K562 (cell line): ENCODE measurements at regions not wholly inside any gene's neighbourhood (a gene's known extent, or its start where the extent isn't known, plus 50 kb on each side); places are given as distances from the start of the nearest gene placed in this dataset.

Experiments used
- ATAC-seq: fragments of 200-7000 bp; cut with Tn5 transposase; 3 replicates; pipeline ENCODE4 v1.9.1; 2020; ENCODE audit warnings: moderate library complexity
- BruUV-seq: library from RNA; stranded (reverse); fragments of 400-500 nt; replicated peaks from 2 replicates; lab custom pipeline; 2021; lab: Mats Ljungman, UMichigan
- CTCF ChIA-PET: fragments of 300-600 bp; formaldehyde crosslinking; extraction: SDS; loops from one replicate; lab custom pipeline; 2021; ENCODE audit warnings: low intra/inter-chr PET ratio; lab: Yijun Ruan, JAX
- POLR2A ChIA-PET: fragments of 300-600, 350-650 bp; sonication (Branson Sonifier 250); formaldehyde crosslinking; extraction: SDS; loops from one replicate; lab custom pipeline; 2021; ENCODE audit warnings: antibody characterized with exemption, inconsistent platforms; lab: Yijun Ruan, JAX
- DNase-seq, 4 experiments: peaks; one replicate each; pipeline versions ENCODE4 v3.0.0 to v3.0.0-alpha.2; 2011 to 2018; ENCODE audit warnings: low spot score in 3 of 4, mixed read lengths in 3 of 4; ENCODE audit errors: extremely low read depth in 1 of 4
- FAIRE-seq: peaks from 2 replicates; lab custom pipeline; 2011; peaks lifted over from hg19 to GRCh38; lab: Jason Lieb, UNC
- H2AFZ ChIP-seq: 2 replicates; pipeline ENCODE4 v1.6.0; 2011; ENCODE audit warnings: low read depth, low read length, control low read depth, inconsistent platforms
- H3K27ac ChIP-seq: fragments of 200-600 bp; 3 replicates; pipeline ENCODE4 v1.8.0; 2011; ENCODE audit warnings: low read depth, mild to moderate bottlenecking, control low read depth, inconsistent platforms, low read length, moderate library complexity, mixed read lengths; ENCODE audit errors: extremely low read depth
- H3K27me3 ChIP-seq, 2 experiments: fragments of 300-600 bp in 1 of 2; 2 replicates in 1 of 2; 3 replicates in 1 of 2; pipeline versions ENCODE4 v1.6.0 to v1.8.0; 2011; ENCODE audit warnings: inconsistent platforms in 2 of 2, low read length in 2 of 2, mild to moderate bottlenecking in 1 of 2, mixed read lengths in 1 of 2, moderate library complexity in 1 of 2; ENCODE audit not compliant: control insufficient read depth in 2 of 2, insufficient read depth in 2 of 2
- H3K36me3 ChIP-seq: fragments of 300-600 bp; 3 replicates; pipeline ENCODE4 v1.8.0; 2011; ENCODE audit warnings: mild to moderate bottlenecking, low read length, inconsistent platforms; ENCODE audit not compliant: control insufficient read depth, insufficient read depth
- H3K4me1 ChIP-seq, 2 experiments: fragments of 200-600 bp in 1 of 2; replicated peaks in 1 of 2; 2 replicates in 1 of 2; 3 replicates in 1 of 2; pipeline versions ENCODE4 v1.5.1 to v1.8.0; 2011; ENCODE audit warnings: inconsistent platforms in 2 of 2, low read length in 2 of 2, mild to moderate bottlenecking in 1 of 2, mixed read lengths in 1 of 2, moderate library complexity in 1 of 2; ENCODE audit not compliant: control insufficient read depth in 2 of 2, insufficient read depth in 2 of 2
- H3K4me2 ChIP-seq: 2 replicates; pipeline ENCODE4 v1.6.1; 2011; ENCODE audit warnings: low read length, control low read depth, inconsistent platforms, mixed read lengths; ENCODE audit not compliant: insufficient read depth
- H3K4me3 ChIP-seq: fragments of 200-600 bp; sonication (generic), shearing (Covaris generic); 2 replicates; pipeline ENCODE4 v1.5.1; 2016; ENCODE audit warnings: control low read depth, inconsistent platforms
- H3K79me2 ChIP-seq: fragments of 200-600 bp; 3 replicates; pipeline ENCODE4 v1.8.0; 2011; ENCODE audit warnings: low read length, inconsistent platforms; ENCODE audit not compliant: control insufficient read depth, insufficient read depth
- H3K9ac ChIP-seq, 2 experiments: 2 replicates each; pipeline versions ENCODE4 v1.6.0 to v1.6.1; 2011; ENCODE audit warnings: low read depth in 2 of 2, low read length in 2 of 2, control low read depth in 1 of 2, inconsistent platforms in 1 of 2, mild to moderate bottlenecking in 1 of 2, mixed read lengths in 1 of 2; ENCODE audit not compliant: insufficient read depth in 1 of 2
- H3K9me1 ChIP-seq: one replicate; pipeline ENCODE4 v1.6.0; 2011; ENCODE audit warnings: inconsistent platforms, mild to moderate bottlenecking, low read length, moderate library complexity; ENCODE audit not compliant: control insufficient read depth, insufficient read depth
- H3K9me3 ChIP-seq: replicated peaks from 2 replicates; pipeline ENCODE4 v1.5.1; 2011; ENCODE audit warnings: low read depth, low read length, inconsistent platforms; ENCODE audit not compliant: control insufficient read depth, insufficient read depth
- H4K20me1 ChIP-seq: replicated peaks from 2 replicates; pipeline ENCODE4 v1.6.1; 2011; ENCODE audit warnings: low read length, inconsistent platforms, mixed read lengths; ENCODE audit not compliant: control insufficient read depth, insufficient read depth
- CHCHD3 ChIP-seq: fragments of 250-450 bp; sonication (Bioruptor Pico); IDR thresholded peaks from 2 replicates; pipeline ENCODE4 v2.1.2; 2022; ENCODE audit warnings: mild to moderate bottlenecking
- HNRNPK ChIP-seq: fragments of 200-400 bp; formaldehyde crosslinking; IDR thresholded peaks from one replicate; pipeline ENCODE4 v1.6.1; 2018; ENCODE audit warnings: mild to moderate bottlenecking, low read depth, low read length; ENCODE audit not compliant: poor library complexity, severe bottlenecking
- MNT ChIP-seq, 2 experiments: fragments of 450-650 bp; conservative IDR thresholded peaks; 2 replicates each; pipeline ENCODE4 v1.6.1; 2017; ENCODE audit warnings: mild to moderate bottlenecking in 2 of 2, moderate library complexity in 2 of 2
- NFYB ChIP-seq: IDR thresholded peaks from 2 replicates; pipeline ENCODE4 v1.6.1; 2011; ENCODE audit warnings: mild to moderate bottlenecking, moderate library complexity; ENCODE audit not compliant: insufficient read length; ENCODE audit errors: extremely low read depth
- POLR3G ChIP-seq: IDR thresholded peaks from 2 replicates; pipeline ENCODE4 v1.6.1; 2011; ENCODE audit not compliant: insufficient read length, insufficient replicate concordance; ENCODE audit errors: extremely low read depth
- PPARD ChIP-seq: fragments of 250-450 bp; sonication (Bioruptor Pico); IDR thresholded peaks from 2 replicates; pipeline ENCODE4 v1.8.0; 2022; ENCODE audit warnings: inconsistent platforms, mild to moderate bottlenecking, moderate library complexity
- RBM22 ChIP-seq: fragments of 200-400 bp; formaldehyde crosslinking; IDR thresholded peaks from 2 replicates; pipeline ENCODE4 v1.6.1; 2018; ENCODE audit warnings: low read length, low read depth; ENCODE audit not compliant: poor library complexity, severe bottlenecking
- SETDB1 ChIP-seq: IDR thresholded peaks from one replicate; pipeline ENCODE4 v1.6.1; 2012; ENCODE audit warnings: low read length, control low read depth, inconsistent platforms
- SIX5 ChIP-seq, 2 experiments: IDR thresholded peaks; 2 replicates each; pipeline ENCODE4 v1.6.1; 2011; ENCODE audit warnings: low read length in 2 of 2, borderline replicate concordance in 1 of 2, low read depth in 1 of 2, mild to moderate bottlenecking in 1 of 2, moderate library complexity in 1 of 2; ENCODE audit not compliant: insufficient read depth in 1 of 2
- TCF7L2 ChIP-seq: fragments of 150-350 bp; IDR thresholded peaks from 2 replicates; pipeline ENCODE4 v1.6.1; 2016; ENCODE audit warnings: low read depth, mild to moderate bottlenecking, low read length, moderate library complexity
- ZBTB26 ChIP-seq: fragments of 450-650 bp; formaldehyde crosslinking; IDR thresholded peaks from 2 replicates; pipeline ENCODE4 v1.4.0; 2022; ENCODE audit warnings: missing genetic modification characterization
- ZNF695 ChIP-seq: fragments of 450-650 bp; formaldehyde crosslinking; IDR thresholded peaks from 2 replicates; pipeline ENCODE4 v1.4.0; 2020; ENCODE audit warnings: mild to moderate bottlenecking, moderate library complexity
- WGBS: fragments of 100-300 bp; shearing (Covaris generic); methylation state at CpG from one replicate; pipeline ENCODE4 v1.1.6; 2016; ENCODE audit warnings: low coverage, mixed read lengths; ENCODE audit not compliant: insufficient coverage; ENCODE audit errors: missing lambda C conversion rate; 5-methylcytosine and 5-hydroxymethylcytosine counted together
- in situ Hi-C: fragments of 300-500 bp; cut with MboI; formaldehyde crosslinking; loops from 4 replicates; pipeline ENCODE4 v1.15.0; 2018; ENCODE audit warnings: inconsistent platforms, mixed read lengths
- intact Hi-C: fragments of 100-400 bp; cut with micrococcal nuclease; formaldehyde crosslinking; loops from 2 replicates; pipeline ENCODE4 v1.14.2; 2022
- TF ChIP-seq, protein P1 (sequence below): sonication (generic); formaldehyde crosslinking; IDR thresholded peaks from 2 replicates; pipeline ENCODE4 v1.8.0; 2022; ENCODE audit warnings: mild to moderate bottlenecking, missing genetic modification reagents
- TF ChIP-seq, protein P2 (sequence below): IDR thresholded peaks from 3 replicates; pipeline ENCODE4 v1.6.1; 2011; ENCODE audit warnings: borderline replicate concordance, mild to moderate bottlenecking; ENCODE audit not compliant: insufficient read length, insufficient read depth
- TF ChIP-seq, protein P3 (sequence below): fragments of 250-450 bp; sonication (Bioruptor Pico); IDR thresholded peaks from 2 replicates; pipeline ENCODE4 v1.5.0; 2021; ENCODE audit warnings: mild to moderate bottlenecking, moderate library complexity

GRCh38 chr7:153301936-153302335 is 542.4 kb downstream of the ACTR3B start:
- FAIRE-seq = no peak
- Histone ChIP-seq H3K9me1 (no peaks in the 10 kb centered on the region), H3K4me1 (no peaks in the 10 kb centered on the region), H3K4me3 (no peak overlapping the region), H3K36me3 (no peaks in the 10 kb centered on the region), H2AFZ (no peak overlapping the region), H3K27me3 (peaks cover 0 to 15% of the 10 kb centered on the region in 2 experiments; a peak in 2 of 5 replicates), H3K9ac (no peak overlapping the region), H3K27ac (no peak overlapping the region), H3K4me2 (no peak overlapping the region), H4K20me1 (no peaks in the 10 kb centered on the region), H3K9me3 (no peaks in the 10 kb centered on the region), H3K79me2 (no peaks in the 10 kb centered on the region)
- BruUV-seq = no TSS peak
- 3% methylated on average over 7 of the region's 7 CpGs for WGBS
- intact Hi-C loops (no loop called here), in situ Hi-C loops (no loop called here)
- no peak for DNase-seq
- ChIA-PET CTCF (no interaction called here), POLR2A (interaction anchor here (0.5 kb wide), 1 partner anchor 98 kb away, joined by 3 read pairs; no protein-coding TSS in a partner anchor)
- no peak for ATAC-seq
- TF ChIP-seq ZBTB26 (CRISPR knock-in tag) (no peak), SIX5 (IDR thresholded peaks at IDR 0.05; ENCODE audit: borderline replicate concordance in 1 of 2, insufficient read depth in 1 of 2, low read depth in 1 of 2, low read length in 2 of 2) (no peak), CHCHD3 (no peak), POLR3G (no peak), SETDB1 (no peak), MNT (conservative IDR thresholded peaks at IDR 0.05) (no peak), HNRNPK (no peak), RBM22 (no peak), NFYB (no peak), TCF7L2 (no peak), PPARD (CRISPR knock-in tag) (no peak), ZNF695 (CRISPR knock-in tag) (no peak)
- TF ChIP-seq, protein P1, sequence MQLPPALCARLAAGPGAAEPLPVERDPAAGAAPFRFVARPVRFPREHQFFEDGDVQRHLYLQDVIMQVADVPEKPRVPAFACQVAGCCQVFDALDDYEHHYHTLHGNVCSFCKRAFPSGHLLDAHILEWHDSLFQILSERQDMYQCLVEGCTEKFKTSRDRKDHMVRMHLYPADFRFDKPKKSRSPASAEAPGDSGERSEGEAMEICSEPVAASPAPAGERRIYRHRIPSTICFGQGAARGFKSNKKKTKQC (CRISPR knock-in tag) = no peak
- TF ChIP-seq, protein P2, sequence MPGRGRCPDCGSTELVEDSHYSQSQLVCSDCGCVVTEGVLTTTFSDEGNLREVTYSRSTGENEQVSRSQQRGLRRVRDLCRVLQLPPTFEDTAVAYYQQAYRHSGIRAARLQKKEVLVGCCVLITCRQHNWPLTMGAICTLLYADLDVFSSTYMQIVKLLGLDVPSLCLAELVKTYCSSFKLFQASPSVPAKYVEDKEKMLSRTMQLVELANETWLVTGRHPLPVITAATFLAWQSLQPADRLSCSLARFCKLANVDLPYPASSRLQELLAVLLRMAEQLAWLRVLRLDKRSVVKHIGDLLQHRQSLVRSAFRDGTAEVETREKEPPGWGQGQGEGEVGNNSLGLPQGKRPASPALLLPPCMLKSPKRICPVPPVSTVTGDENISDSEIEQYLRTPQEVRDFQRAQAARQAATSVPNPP = no peak
- TF ChIP-seq, protein P3, sequence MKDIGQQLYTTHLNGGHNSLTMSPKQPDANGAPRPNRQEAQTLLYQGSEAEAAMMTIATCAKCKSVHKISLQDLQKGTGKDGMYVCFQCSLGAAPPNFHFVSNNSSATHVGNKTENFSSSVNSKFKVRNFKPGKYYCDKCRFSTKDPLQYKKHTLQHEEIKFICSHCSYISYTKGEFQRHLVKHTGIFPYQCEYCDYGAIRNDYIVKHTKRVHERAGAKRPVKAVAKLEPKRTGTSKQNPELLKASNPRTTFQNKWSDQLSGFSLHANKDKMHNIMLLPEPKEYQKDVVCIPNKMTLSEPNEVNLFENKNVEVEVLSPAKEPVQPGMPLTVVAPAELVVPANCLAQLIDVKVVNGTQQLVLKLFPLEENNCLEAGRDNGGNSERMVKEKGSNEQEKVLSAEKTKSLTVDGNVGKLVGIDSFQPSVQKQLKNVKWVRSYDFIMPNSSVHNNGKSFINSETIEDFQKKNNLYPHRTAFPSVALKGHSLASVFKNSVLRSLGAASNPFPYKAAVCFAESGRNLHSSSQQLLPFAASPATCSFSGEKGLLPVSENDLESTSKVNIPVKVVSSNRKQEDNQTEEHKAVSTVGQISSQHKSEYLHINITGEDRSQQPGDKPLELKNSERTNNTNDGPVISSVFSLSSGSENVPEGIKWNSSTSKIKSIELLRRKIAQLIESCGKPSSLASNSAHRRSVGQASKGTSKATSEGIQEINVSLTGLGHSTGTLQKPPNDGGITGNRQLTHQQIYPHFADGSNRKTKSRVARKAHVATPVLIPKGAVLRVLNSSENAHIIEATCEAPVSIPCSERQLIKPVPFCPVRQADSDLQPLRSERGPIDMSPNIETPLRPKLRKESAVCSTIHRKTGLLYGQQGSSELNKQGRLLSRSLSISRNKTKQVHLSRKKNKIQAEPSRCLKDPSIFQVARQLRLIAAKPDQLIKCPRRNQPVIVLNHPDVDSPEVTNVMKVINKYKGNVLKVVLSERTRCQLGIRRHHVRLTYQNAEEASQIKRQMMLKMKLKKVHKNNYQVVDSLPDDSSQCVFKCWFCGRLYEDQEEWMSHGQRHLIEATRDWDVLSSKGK (CRISPR knock-in tag) = no peak
